NCI-H2196 treated with DMSO at 0.1 percent for 48 hours (cell line): ENCODE measurements at regions not wholly inside any gene's neighbourhood (a gene's known extent, or its start where the extent isn't known, plus 50 kb on each side); places are given as distances from the start of the nearest gene placed in this dataset.
"Not testable (repeated sequence)": the region's sequence is repeated elsewhere in the genome, so short reads cannot be mapped to it uniquely, and the experiment has no call there.

Experiments used
- DNase-seq: peaks from one replicate; lab custom pipeline; 2025; ENCODE audit not compliant: unreplicated experiment; lab: John Stamatoyannopoulos, UW

GRCh38 chr3:109648027-109648426 is 310.7 kb upstream of the DPPA4 start:
- no peak for DNase-seq

- DNase-seq: no peak
Observed at GRCh38 chr3:109656225-109656624, 318.9 kb upstream of the DPPA4 start.

DNA sequence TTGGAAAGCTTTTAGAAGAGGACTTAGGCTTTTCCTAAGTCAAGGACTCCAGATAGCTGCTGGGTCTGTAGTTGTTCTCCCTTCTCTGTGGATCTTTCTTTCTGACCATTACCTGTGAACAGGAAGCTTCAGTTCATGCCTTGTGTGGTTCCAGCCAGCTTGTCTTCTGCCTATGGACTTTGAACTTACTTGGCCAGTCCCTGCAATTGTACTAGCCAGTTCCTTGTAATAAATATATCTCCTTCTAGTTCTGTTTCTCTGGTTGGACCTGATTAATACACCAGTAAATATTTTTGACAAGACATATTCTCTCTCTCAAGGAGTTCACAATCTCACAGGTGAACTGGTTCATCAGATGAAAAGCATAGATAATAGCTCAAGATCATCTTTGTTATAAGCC is 341.3 kb upstream of the DPPA4 start:
- DNase-seq: no peak

DNA sequence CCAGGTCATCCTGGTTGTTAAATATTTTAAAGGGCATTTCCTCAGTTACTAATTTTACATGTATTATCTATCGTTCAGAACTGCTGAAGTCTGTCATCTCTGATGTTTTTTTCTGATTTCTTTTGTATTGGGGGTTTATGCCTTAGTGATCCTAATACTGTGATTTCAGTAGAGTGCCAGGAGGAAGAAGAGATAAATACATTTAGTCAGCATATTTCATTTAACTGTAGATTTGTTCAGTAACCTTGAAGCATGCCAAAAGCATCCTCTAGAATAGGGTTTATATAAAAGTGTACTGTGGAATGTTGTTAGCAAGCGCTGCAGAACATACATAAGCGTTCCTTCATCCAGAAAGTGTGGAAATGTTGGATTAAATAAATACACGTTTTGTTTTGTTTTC is 342.3 kb upstream of the DPPA4 start:
- DNase-seq: no peak

GRCh38 chr3:109683746-109684145 is 346.4 kb upstream of the DPPA4 start:
- no peak for DNase-seq

GRCh38 chr3:109685084-109686079 is 348.0 kb upstream of the DPPA4 start:
- DNase-seq: no peak

GRCh38 chr3:109687626-109688025 is 350.3 kb upstream of the DPPA4 start:
- DNase-seq: no peak

DNA sequence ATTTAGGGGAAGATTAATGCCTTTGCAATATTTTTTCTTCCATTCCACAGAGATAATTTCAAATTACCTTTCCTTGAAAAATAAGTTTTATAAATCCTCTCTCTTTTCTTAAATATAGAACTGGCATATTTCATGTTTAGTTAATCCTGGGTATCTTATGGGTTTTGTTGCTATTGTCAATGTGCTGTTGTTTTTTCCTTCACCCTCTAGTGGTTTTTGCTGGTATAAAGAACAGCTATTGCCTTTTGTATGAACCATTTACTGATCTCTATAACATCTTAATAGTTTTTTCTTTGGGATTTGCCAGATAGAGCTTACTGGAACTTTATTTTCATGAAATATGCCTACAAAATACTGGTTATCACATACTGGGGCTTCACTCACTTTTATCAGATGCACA is 359.6 kb upstream of the DPPA4 start:
- no peak for DNase-seq

DNA sequence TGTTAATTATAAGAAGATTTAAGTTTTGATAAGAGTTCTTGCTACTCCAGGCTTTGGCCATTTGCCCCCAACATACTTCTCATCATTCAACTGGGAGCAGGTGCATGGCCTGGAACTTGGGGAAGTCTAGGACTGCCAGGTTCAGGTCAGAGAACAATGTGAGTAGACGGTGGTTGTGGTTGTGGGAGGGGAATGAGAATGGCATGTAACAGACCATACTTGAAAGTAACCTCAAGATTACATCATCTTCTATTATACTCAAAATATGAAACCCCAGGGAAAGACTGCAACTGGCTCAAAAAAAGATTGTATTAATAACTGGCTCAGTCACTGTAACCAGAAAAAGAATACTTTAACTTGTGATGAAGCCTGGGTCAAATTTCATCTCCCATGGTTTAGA is 364.9 kb upstream of the DPPA4 start:
- no peak for DNase-seq

- no peak for DNase-seq
Observed at GRCh38 chr3:109702976-109703375, 365.6 kb upstream of the DPPA4 start.

DNA sequence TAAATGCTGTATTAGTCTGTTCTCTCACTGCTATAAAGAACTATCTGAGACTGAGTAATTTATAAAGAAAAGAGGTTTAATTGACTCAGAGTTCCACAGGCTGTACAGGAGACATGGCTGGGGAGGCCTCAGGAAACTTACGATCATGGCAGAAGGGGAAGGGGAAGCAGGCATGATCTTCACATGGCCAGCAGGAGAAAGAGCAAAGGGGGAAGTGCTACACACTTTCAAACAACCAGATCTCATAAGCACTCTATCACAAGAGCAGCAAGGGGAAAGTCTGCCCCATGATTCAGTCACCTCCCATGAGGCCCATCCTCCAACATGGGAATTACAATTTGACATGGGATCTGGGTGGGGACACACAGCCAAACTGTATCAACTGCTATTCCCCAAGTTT is 367.8 kb upstream of the DPPA4 start:
- DNase-seq: not testable (repeated sequence)

- DNase-seq: no peak
Observed at GRCh38 chr3:109707617-109708016, 370.3 kb upstream of the DPPA4 start.

DNA sequence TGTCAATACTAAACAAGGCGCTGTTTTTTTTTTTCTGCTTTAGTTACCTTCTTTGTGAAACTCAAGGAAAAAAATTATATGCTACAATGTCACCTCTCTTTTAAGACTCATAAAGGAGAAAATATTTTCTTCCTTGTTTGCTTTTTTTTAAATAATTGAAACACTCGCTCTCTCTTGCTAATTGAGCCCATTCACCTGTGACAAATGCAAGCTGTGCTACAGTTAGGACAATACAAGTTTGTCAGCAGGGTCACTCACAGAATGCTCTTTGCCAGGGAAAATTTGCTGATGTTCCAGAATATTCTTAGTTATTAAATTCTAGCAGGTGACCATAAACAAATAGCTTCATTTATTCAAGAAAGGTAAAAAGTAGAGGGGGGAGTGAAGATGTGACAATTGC is 375.9 kb upstream of the DPPA4 start:
- DNase-seq: no peak

DNA sequence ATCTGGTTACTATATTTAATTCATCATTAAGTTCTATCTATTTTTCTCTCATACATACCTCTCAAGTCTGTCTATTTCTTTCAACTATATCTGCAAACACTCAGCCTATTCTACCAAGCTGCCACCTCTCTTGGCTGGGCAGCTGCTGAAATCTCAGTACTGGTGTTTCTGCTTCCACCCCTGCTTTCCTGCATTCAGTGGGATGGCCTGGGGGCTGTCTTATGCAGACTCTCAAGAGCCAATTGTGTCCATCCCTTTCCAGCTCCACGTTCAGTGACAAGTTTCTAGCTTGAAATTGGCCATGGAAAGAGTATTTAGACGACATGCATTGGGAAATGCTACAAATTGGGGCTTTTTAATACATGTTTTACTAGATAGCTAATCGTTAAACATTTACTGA is 378.4 kb upstream of the DPPA4 start:
- DNase-seq: no peak

- DNase-seq: no peak
Observed at GRCh38 chr3:109718850-109719249, 381.5 kb upstream of the DPPA4 start.

DNA sequence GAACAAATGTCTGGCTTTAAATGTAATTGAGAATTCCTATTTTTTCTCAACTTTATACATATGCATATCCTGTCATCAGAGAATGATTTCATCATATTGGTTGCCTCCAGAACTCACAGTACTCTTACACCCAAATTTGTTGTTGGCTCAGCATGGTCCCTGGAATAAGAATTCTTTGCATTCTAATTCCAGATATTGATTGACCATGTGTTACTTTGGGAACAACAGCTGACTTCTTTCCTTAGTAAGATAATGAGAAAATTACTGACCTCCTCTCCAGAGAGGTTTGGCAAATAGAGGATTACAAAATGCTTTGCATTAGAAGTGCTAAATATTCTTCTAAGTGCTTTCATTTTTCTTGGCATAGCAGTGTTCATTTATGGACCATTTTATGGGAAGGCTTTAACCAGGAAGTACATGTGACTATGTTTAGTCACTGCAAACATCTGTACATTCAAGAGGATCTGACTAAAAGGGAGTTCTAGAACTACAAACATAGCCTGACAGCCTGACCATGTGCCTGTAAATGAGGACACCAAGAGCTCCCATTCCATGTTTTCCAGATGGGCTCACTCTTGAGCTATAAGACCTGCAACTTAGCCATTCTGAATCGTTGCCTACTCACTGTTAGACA is 391.6 kb upstream of the DPPA4 start:
- no peak for DNase-seq

- peak; percentile 3 for DNase-seq
Observed at GRCh38 chr3:109731639-109732473, 394.5 kb upstream of the DPPA4 start.

DNA sequence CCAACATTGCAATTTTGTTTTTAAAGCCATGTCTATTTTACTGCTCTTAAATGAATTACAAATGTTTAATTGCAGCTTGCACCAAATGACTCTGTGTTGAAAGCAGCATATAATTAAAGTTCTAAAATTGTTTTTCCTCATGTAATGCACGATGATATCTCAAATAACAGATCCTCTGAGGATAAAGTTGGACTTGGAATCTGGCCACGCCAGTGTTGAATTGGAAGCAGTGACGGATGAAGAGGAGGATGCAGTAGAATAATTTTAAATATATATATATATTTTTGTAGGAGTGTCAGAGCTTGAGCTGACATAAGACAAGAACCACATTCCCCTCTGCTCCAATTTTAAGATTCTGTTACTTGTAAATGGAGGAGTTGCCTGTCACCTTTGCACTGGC is 406.6 kb upstream of the DPPA4 start:
- no peak for DNase-seq

- DNase-seq: no peak
Observed at GRCh38 chr3:109772520-109772919, 435.2 kb upstream of the DPPA4 start.

GRCh38 chr3:109774108-109774507 is 436.8 kb upstream of the DPPA4 start:
- no peak for DNase-seq

- no peak for DNase-seq
Observed at GRCh38 chr3:109784285-109784684, 446.9 kb upstream of the DPPA4 start.
